HG03066 (cell line): ENCODE measurements at regions not wholly inside any gene's neighbourhood (a gene's known extent, or its start where the extent isn't known, plus 50 kb on each side); places are given as distances from the start of the nearest gene placed in this dataset.

Experiments used
- ATAC-seq: cut with Tn5 transposase; IDR thresholded peaks from one replicate; pipeline ENCODE4 v1.9.1; 2021; ENCODE audit warnings: low read depth; ENCODE audit not compliant: unreplicated experiment

DNA sequence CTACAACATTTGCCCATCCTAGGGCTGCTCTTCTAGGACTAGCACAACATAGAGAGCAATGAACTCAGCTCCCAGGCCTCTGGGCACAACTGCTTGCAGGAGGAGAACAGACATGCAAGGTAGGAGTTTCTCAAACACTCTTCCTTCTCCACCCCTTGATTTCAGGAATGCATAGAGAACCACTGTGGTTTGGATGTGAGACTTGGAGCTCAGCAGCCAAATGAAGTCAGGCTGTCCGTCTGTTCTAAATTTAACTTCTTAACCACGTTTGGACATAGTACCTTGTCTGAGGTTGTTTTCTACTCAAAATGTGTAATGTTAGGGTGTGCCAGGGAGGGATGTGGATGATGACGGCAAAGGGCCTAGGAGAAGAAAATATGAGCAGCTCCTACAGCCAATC, 515.1 kb upstream of the TNC start:
- no peak for ATAC-seq

DNA sequence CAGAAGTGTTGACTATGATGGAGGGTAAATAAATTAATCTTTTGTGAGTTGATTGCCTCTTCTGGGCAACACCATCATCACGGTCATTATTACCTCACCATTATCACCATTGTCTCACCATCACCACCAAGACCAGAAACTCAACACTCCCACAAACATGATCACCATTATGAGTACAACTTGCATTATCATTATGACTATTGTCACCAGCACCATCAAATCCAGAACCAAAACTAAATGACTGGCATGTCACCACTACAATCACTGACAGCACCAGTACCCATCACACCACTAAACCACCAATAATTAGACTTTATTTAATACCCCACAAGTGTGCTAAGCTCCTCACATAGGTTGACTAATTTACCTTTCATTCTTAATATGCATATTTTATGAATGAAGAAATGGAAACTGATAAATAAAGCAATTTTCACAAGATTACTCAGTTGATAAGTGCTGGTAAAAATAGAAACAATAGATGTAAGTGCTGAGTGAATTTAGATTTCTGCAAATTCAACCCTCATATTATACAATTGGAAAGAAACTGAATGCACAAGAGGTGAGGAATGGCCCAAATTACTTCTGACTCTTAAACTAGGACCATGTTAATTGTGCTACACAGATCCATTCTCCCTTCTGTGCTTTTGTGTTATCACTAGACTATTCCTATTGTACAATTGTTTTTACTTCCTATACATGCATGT, 517.8 kb upstream of the PAPPA start:
- no peak for ATAC-seq

DNA sequence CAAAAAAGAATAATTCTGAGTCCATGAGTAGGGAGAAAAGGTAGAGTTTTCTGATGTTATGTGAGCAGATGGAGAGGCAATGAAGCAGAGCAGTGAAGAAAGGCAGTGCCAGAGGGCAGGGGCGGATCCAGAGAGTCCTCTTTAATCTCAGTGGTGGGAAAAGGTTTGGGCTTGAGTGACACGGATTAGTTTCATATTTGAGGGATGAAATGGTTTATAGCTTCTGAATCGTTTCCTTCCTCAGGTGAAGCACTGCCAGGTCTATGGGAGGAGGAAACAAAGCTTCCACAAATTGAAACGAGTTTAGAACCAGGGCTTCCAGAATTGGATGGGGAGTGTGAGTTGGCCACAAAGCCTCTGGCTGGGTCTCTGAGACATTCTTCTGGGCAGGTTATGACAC, 517.0 kb upstream of the PAPPA start:
- ATAC-seq: no peak

DNA sequence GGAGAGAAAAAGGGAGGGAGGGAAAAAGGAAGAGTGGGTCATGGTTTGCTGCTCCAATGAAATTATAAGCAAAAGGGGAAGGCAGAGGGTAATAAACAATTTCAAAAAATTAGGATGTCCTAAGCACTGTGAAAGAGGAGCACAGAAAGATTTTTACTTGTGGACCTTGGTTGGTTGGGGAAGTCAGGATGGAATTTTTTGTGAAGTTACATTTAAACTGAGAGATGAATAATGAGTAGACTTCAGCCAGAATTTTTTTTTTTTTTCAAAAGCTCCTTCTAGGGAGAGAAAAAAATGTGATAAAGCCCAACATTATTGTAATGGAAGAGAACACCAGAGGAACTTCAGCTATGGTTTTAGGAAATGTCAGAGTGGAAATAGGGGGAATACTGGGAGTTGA, 515.9 kb upstream of the PAPPA start:
- ATAC-seq: no peak

DNA sequence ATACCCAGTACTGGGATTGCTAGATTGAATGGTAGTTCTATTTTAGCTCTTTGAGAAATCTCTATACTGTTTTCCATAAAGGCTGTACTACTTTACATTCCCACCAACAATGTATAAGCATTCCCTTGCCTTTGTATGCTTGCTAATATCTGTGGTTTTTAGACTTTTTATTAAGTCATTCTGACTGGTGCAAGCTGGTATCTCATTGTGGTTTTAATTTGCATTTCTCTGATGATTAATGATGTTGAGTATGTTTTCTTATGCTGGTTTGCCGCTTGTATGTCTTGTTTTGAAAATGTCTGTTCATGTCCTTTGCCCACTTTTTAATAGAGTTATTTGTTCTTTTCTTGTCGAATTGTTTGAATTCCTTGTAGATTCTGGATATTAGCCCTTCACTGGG, 512.7 kb upstream of the PAPPA start:
- ATAC-seq: no peak

DNA sequence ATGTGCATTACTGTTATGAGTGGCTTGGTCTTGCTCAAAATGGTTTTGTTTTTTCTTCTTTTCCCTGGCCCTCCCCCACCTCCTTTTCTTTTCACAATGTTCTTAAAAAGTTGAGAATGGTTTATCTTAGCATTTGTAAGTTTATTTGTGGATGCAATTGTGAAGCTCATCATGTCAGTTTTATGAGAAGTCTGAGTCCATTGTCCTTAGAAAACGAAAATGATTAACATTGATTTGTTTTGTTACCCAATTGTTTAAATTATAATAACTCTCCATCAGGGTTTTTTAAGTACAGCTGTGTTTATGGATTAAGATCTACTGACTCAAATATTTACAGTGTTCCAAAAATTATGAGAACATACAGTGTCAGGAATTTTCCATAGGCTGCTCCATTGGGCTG, 511.3 kb upstream of the PAPPA start:
- no peak for ATAC-seq

DNA sequence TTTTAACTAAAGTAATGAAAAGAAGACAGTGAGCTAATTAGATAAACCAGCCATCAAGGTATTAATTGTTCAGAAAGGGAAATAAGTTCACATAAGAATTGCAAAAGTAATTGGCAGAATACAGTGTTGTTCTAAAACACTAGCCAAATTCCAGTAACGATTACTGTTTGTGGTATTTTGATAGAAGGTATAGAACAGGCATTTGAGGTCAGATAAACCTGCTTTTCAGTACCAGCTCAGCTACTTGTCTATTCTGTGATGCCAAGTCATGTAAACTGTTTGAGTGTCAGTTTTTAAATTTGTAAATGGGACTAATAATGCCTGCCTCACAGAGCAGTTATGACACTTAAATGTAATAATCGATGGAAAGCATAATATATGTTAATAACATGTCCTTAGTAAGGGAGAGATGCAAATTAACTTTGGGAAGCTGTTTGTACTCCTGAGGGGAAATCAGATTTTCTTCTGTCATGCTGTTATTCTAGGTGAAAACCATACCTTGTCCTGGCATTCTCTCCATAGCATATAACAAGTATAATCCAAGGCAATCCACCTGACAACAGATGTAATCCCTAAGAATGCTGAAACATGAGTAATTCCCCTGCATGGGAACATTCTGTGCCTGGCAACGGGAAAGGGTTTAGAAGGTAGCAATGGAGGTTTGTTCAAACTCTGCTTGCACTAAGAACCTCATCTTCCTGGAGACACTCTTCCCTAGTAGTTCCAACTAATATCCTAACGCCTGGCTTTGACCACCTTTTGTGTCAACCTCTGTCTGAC, 509.5 kb upstream of the PAPPA start:
- ATAC-seq: no peak

DNA sequence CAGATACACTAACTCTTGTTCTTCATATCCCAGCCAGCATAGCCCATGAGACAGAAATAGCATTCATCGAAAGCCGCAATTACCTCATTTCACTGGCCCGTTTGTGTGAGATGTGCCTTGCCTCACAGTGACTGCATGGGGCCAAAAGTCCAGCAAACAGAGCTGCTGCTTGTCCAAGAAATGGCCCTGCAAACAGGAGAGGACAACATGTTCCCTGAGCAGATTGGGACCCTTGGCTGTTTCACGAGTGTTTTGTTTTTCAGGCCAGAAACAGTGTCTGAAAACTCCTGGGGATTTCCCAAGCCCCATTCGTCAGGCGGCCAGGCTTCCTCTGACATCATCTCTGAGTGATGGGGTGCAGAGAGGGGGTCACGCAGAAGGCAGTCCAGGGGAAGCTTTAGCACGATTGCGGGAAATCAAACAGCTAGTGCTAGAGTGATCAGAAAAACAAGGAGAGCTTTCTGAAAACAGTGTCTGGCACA, 503.6 kb upstream of the PAPPA start:
- no peak for ATAC-seq

DNA sequence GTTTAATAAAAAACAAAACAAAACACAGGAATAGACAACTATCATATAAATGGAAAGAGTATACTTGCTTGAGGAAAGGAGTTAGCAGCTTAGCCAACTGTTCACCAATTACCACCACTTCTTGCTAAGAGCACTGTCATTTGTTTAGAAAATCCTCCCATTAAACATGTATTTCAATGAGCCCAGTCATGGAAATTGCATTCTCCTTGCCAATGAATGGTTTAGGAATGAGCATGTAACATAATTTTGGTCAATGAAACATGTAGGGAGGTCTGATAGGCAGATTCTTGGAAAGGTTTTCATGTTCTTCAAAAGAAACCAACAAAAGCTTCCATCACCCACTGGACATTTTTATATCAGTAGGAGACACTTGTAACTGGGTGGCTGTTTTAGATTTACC, 502.8 kb upstream of the PAPPA start:
- no peak for ATAC-seq

DNA sequence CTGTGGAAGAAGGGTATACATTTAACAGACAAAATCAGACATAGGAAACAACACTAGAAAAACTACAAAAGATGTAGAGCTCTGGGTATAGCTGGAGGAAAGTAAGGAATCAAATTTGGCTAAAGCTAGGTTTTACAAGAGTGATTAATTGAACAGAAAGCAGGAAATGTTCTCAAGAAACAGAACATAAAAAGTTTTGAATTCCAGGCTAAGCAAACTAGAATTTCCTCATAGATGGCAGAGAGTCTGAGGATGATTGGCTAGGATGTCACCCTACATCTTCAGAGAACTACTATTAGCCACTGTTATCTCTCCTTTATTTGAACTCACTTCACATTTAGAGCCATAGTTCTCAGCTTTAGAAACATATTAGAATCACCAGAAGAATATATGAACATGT, 502.1 kb upstream of the PAPPA start:
- ATAC-seq: no peak

DNA sequence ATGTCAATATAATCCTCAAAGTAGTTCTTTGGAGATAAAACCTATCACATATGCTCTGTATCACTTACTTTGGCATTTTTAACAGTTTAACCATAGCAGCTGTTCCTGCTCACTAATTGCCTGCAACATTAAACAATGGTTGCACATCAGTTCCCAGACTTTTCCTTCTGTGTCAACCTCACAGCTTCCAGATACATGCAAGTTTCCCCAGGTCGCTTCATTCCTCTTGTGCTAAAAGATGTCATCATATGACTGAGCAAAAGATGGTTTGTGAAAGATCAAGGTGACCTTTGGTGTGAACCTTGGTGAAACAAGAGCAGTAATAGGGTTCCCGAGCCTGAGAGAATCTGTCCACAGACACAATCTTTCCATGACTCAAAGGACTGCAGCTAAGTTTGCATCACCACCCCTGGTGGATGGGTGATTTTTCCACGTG, 500.4 kb upstream of the PAPPA start:
- ATAC-seq: no peak

DNA sequence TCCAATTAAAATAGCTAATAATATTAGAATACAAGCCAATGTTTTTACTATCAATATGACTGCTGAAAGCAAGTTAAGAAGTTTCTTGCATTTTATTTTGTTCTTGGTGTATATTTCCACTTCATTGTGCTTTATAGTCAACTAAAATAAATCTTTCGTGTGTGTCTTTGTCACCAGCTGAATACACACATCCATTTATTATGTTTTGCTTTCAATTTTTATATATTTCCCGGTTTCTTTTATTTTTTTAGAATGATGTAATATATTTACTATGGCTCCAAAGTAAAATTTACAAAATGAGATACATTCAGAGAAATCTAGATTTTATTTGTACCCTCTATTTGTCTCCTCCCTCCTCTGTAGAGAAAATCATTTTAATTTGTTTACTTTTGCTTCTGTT, 495.9 kb upstream of the PAPPA start:
- no peak for ATAC-seq

DNA sequence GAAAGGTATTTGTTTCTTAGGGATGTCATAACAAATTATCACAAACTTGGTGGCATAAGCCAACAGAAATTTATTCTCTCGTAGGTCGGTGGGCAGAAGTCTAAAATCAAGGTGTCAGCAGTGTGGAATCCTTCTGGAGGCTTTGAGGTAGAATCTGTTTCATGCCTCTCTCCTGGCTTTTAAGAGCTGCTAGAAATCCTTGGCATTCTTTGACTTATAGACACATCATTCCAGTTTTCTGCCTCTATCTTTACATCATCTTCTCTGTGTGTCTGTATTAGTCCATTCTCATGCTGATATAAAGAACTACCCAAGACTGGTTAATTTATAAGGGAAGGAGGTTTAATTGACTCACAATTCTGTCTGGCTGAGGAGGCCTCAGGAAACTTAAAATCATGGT, 488.1 kb upstream of the PAPPA start:
- ATAC-seq: no peak

DNA sequence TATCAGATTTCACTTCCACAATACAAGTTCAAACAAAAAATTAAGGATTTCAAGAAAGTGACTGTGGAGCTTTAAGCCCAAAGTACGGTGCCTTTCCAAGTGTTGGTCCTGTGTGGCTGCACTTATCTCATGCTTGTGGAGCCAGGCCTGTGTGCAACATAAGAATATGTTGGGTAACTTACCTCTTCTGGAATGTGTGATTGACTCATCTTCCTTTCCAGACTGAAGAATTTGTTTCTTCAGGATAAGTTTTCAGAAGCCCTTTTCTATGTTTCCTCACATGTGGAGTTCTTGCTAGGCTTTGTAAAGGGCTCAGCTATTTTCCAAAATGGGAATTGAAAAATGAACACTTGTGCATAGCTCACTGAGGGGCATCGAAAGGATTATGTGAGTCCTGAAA, 485.1 kb upstream of the PAPPA start:
- no peak for ATAC-seq

DNA sequence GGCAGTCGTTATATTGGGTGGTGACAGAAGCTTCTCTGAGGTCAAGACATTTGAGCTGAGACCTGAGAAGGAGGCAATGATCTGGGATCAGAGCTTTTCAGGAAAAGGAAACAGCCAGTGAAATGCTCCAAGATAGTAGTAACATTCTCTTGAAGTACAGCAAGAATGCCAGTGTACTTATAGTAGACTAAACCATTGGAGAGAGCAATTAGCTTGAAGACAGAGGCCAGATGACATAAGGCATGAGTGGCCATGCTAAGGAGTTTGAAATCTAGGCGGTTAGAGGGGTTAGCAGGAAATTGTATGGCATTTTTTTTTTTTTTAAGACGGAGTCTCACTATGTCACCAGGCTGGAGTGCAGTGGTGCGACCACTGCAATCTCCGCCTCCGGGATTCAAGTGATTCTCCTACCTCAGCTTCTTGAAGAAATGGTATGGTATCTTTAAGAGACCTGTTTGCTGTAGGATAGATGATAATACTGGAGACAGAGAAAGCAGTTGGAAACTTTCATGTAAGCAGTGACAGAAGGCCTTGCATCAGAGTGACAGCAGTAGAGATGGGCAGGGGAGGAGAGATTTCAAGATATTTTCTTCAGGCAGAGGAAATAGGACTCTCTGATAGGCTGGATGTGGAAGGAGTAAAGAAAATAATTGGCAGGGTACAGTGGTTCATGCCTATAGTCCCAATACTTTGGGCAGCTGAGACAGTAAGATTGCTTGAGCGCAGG, 482.2 kb upstream of the PAPPA start:
- ATAC-seq: no peak

DNA sequence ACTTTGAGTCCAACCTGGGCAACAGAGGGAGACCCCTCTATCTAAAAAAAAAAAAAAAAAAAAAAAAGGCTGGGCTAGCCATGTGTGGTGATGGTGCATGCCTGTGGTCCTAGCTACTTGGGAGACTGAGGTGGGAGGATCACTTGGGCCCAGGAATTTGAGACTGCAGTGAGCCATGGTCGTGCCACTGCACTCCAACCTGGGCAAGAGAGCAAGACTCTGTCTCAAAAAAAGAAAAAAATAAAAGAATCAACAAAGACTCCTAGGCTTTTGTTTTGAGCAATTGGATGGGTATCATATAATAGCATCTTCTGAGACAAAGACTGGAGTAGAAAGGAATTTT, 481.7 kb upstream of the PAPPA start:
- ATAC-seq: no peak

DNA sequence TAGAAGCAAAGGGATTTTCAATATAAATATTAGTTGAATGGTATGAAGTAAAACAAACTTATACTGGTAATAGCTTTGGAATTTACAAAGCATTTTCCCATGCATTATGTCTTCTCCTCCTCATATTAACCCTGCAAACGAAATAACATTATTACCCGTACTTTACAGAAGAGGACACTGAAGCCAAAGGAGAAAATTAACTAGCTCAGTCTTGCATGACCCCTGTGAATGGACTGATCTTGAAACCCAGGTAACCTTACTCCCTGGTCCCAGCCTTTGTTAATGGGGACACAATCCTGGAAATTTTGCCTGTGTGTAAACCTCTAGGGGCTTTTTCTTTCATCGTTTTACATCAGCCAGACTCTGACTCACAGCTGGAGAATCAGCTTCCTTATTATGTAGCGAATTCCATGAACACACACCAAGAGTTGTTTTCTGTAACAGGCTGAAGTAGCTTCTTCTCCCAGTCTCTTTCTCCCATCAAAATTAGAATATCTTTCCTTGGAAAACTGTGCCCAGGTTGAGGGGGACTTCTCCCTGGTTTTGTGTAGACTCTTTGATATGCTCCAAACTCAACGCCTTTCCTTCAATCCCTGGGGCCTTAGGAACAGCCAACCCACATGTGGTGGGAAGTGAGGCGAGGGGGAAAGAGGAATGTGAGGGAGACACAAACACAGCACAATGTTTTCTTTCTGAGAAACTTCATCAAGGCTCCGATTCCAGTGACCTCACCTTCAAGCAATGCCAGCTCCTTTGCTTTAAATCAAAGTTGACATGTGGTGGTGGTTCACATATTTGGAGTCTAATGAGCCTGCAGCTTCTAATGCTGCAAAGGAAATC, 480.9 kb upstream of the PAPPA start:
- ATAC-seq: no peak

DNA sequence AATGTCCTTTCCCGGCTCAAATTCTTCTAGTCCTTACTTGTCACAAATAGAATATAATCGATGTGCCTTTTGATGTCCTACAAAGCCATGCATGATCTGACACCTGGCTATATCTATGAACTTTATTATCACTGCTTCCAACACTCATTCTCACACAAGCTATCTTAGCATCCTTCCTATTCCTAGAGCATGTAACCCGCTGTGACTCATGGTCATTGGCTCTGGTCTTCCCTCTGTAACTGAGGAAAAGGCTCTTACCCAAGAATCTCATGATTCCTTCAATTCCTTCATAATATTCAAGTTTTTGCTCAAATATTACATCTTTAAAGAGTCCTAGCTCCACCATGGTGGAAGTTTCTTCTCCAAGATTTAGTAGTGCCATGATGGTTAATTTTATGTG, 480.0 kb upstream of the PAPPA start:
- ATAC-seq: no peak

DNA sequence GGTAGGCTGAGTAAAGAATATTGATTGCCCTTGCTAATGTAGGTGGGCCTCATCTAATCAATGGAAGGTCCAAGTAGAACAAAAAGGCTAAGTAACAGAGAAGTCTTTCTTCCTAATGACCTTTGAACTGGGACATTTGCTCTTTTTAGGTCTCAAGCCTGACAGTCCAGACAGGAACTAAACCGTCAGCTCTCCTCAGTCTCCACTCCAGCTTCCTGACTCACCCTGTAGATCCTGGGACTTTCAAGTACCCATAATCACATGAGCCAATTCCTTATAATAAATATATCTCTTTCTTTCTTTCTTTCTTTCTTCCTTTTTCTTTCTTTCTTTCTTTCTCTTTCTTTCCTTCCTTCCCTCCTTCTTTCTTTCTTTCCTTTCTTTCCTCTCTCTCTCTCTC, 479.5 kb upstream of the PAPPA start:
- ATAC-seq: no peak

DNA sequence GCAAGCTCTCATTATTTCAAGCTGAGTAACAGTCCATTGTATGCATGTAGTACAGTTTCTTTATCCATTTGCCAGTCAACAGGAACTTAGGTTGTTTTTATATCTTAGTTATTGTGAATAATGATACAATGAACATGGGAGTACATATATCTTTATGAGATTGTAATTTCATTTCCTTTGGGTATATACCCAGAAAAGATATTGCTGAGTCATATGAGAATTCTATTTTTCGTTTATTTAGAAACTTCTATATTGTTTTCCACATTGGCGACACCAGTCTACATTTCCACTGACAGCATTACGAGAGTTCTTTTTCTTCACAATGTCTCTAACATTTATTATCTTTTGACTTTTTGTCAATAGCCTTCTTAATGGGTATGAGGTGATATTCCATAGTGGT, 477.8 kb upstream of the PAPPA start:
- ATAC-seq: no peak

DNA sequence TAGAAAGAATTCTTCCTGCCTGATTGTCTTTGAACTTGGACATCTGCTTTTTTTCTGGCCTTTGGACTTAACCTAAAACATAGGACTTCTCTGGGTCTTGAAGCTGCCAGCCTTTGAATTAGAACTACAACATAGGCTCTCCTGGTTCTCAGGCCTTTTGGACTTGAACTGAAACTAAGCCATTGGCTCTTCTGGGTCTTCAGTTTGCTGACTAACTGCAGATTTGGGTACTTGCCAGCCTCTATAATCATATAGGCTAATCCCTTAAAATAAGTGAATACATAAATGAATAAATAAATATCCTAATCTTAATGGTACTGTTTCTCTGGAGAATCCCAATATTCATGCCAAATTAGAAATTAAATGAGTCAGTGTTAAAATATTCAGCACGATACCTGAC, 473.4 kb upstream of the PAPPA start:
- ATAC-seq: no peak
